IMR-90 (cell line): ENCODE measurements at regions not wholly inside any gene's neighbourhood (a gene's known extent, or its start where the extent isn't known, plus 50 kb on each side); places are given as distances from the start of the nearest gene placed in this dataset.

ENCODE experiments used
- BHLHE40 ChIP-seq: fragments of 150-350 bp; IDR thresholded peaks from 2 replicates; pipeline ENCODE4 v1.6.1; 2016; ENCODE audit warnings: mild to moderate bottlenecking, low read depth, low read length
- CEBPB ChIP-seq: IDR thresholded peaks from 2 replicates; pipeline ENCODE4 v1.6.1; 2012; ENCODE audit warnings: low read depth, low read length, improper control_type of control experiment
- CTCF ChIP-seq: conservative IDR thresholded peaks from 2 replicates; pipeline ENCODE4 v1.5.1; 2012; ENCODE audit warnings: mild to moderate bottlenecking, low read depth, low read length, improper control_type of control experiment
- MAFK ChIP-seq: IDR thresholded peaks from 2 replicates; pipeline ENCODE4 v1.6.1; 2012; ENCODE audit warnings: low read depth, low read length, improper control_type of control experiment
- MXI1 ChIP-seq: IDR thresholded peaks from 2 replicates; pipeline ENCODE4 v1.6.1; 2012; ENCODE audit warnings: low read depth, mild to moderate bottlenecking, low read length, moderate library complexity, borderline replicate concordance
- NFE2L2 ChIP-seq: fragments of 150-350 bp; IDR thresholded peaks from 2 replicates; pipeline ENCODE4 v1.6.1; 2016; ENCODE audit warnings: low read depth, mild to moderate bottlenecking, low read length
- POLR2A ChIP-seq: IDR thresholded peaks from 2 replicates; pipeline ENCODE4 v1.6.1; 2012; ENCODE audit warnings: mild to moderate bottlenecking, low read depth, low read length
- RAD21 ChIP-seq: IDR thresholded peaks from 2 replicates; pipeline ENCODE4 v1.6.1; 2012; ENCODE audit warnings: low read length, improper control_type of control experiment
- RCOR1 ChIP-seq: IDR thresholded peaks from 2 replicates; pipeline ENCODE4 v1.6.1; 2012; ENCODE audit warnings: mild to moderate bottlenecking, low read length, improper control_type of control experiment; ENCODE audit not compliant: insufficient replicate concordance
- RFX5 ChIP-seq: IDR thresholded peaks from 2 replicates; pipeline ENCODE4 v1.8.0; 2012; ENCODE audit warnings: low read depth, mild to moderate bottlenecking, low read length, moderate library complexity
- SMC3 ChIP-seq: fragments of 150-350 bp; IDR thresholded peaks from 2 replicates; pipeline ENCODE4 v1.6.1; 2016; ENCODE audit warnings: low read depth, mild to moderate bottlenecking, antibody characterized with exemption, low read length, moderate library complexity
- USF2 ChIP-seq: fragments of 150-350 bp; IDR thresholded peaks from 2 replicates; pipeline ENCODE4 v1.6.1; 2017; ENCODE audit warnings: mild to moderate bottlenecking, antibody characterized with exemption, low read length, low read depth

- TF ChIP-seq RAD21 = no peak
- no peak for TF ChIP-seq CTCF
- TF ChIP-seq POLR2A = no peak
- no peak for TF ChIP-seq MAFK
- TF ChIP-seq BHLHE40 = no peak
- no peak for TF ChIP-seq RCOR1
- no peak for TF ChIP-seq MXI1
- no peak for TF ChIP-seq USF2
- TF ChIP-seq NFE2L2 = no peak
- TF ChIP-seq SMC3 = no peak
- TF ChIP-seq RFX5 = no peak
- TF ChIP-seq CEBPB = no peak
These were observed 50.1 kb upstream of the TTC39B start for GRCh38 chr9:15357050-15357653.
